SK-N-SH (cell line): ENCODE measurements at regions not wholly inside any gene's neighbourhood (a gene's known extent, or its start where the extent isn't known, plus 50 kb on each side); places are given as distances from the start of the nearest gene placed in this dataset.

Experiments
- CTCF ChIA-PET: fragments of 300-600, 350-600 bp; formaldehyde crosslinking; extraction: SDS; loops from one replicate; lab custom pipeline; 2021; lab: Yijun Ruan, JAX
- POLR2A ChIA-PET: fragments of 350-600 bp; sonication (Branson Sonifier 250); formaldehyde crosslinking; extraction: SDS; loops from one replicate; lab custom pipeline; 2020; ENCODE audit warnings: antibody characterized with exemption, inconsistent platforms; lab: Yijun Ruan, JAX
- DNase-seq: peaks from one replicate; pipeline ENCODE4 v3.0.0; 2012
- H2AFZ ChIP-seq: fragments of 200-600 bp; sonication (generic); 2 replicates; pipeline ENCODE4 v1.8.1; 2016; ENCODE audit warnings: antibody characterized with exemption, mild to moderate bottlenecking, low read depth
- H3F3A ChIP-seq: fragments of 200-600 bp; sonication (generic); replicated peaks from 2 replicates; pipeline ENCODE3; 2016; ENCODE audit warnings: antibody characterized with exemption, mild to moderate bottlenecking; ENCODE audit not compliant: insufficient read depth
- H3K27ac ChIP-seq, 2 experiments: fragments of 200-500 bp in 1 of 2; fragments of 200-600 bp in 1 of 2; sonication (Bioruptor generic) in 1 of 2; sonication (generic), shearing (Covaris generic) in 1 of 2; 2 replicates each; pipeline versions ENCODE4 v1.5.1 to v1.6.1; 2014 to 2016; ENCODE audit warnings: low read depth in 2 of 2, inconsistent platforms in 1 of 2, low read length in 1 of 2, mild to moderate bottlenecking in 1 of 2, mixed read lengths in 1 of 2
- H3K27me3 ChIP-seq: fragments of 200-600 bp; sonication (generic), shearing (Covaris generic); 2 replicates; pipeline ENCODE4 v1.6.1; 2016; ENCODE audit warnings: mixed run types; ENCODE audit not compliant: insufficient read depth
- H3K36me3 ChIP-seq, 2 experiments: fragments of 200-500 bp in 1 of 2; fragments of 200-600 bp in 1 of 2; sonication (Bioruptor generic) in 1 of 2; sonication (generic) in 1 of 2; replicated peaks in 1 of 2; 2 replicates each; pipeline versions ENCODE3 to v1.5.1; 2014 to 2016; ENCODE audit warnings: low read length in 1 of 2, mild to moderate bottlenecking in 1 of 2; ENCODE audit not compliant: insufficient read depth in 2 of 2, control insufficient read depth in 1 of 2
- H3K4me1 ChIP-seq, 2 experiments: fragments of 200-500 bp in 1 of 2; fragments of 200-600 bp in 1 of 2; sonication (Bioruptor generic) in 1 of 2; sonication (generic), shearing (Covaris generic) in 1 of 2; 2 replicates each; pipeline versions ENCODE4 v1.5.1 to v1.6.1; 2014 to 2016; ENCODE audit warnings: low read depth in 1 of 2, low read length in 1 of 2, mixed run types in 1 of 2; ENCODE audit not compliant: insufficient read depth in 2 of 2, control insufficient read depth in 1 of 2
- H3K4me2 ChIP-seq: fragments of 200-600 bp; sonication (generic), shearing (Covaris generic); 2 replicates; pipeline ENCODE4 v1.6.1; 2017; ENCODE audit warnings: mixed run types
- H3K4me3 ChIP-seq, 2 experiments: fragments of 200-500 bp in 1 of 2; fragments of 200-600 bp in 1 of 2; sonication (Bioruptor generic) in 1 of 2; sonication (generic), shearing (Covaris generic) in 1 of 2; 2 replicates each; pipeline versions ENCODE4 v1.5.1 to v1.8.1; 2014 to 2016; ENCODE audit warnings: low read depth in 2 of 2, inconsistent platforms in 1 of 2, low read length in 1 of 2, mild to moderate bottlenecking in 1 of 2, mixed read lengths in 1 of 2, moderate library complexity in 1 of 2
- H3K79me2 ChIP-seq: fragments of 200-600 bp; sonication (generic); 2 replicates; pipeline ENCODE4 v1.8.1; 2017; ENCODE audit warnings: mild to moderate bottlenecking; ENCODE audit not compliant: insufficient read depth
- H3K9ac ChIP-seq: fragments of 200-600 bp; sonication (generic); 2 replicates; pipeline ENCODE4 v1.6.1; 2017; ENCODE audit warnings: mixed run types
- H3K9me2 ChIP-seq: fragments of 200-600 bp; sonication (generic); 2 replicates; pipeline ENCODE4 v1.6.1; 2017; ENCODE audit warnings: mixed run types
- H3K9me3 ChIP-seq: fragments of 200-600 bp; sonication (generic); 2 replicates; pipeline ENCODE4 v1.6.1; 2017; ENCODE audit warnings: mixed run types, mild to moderate bottlenecking, moderate library complexity
- H4K20me1 ChIP-seq: fragments of 200-600 bp; sonication (generic); 2 replicates; pipeline ENCODE4 v1.6.1; 2017; ENCODE audit warnings: mild to moderate bottlenecking, mixed run types; ENCODE audit not compliant: insufficient read depth
- CHD2 ChIP-seq: fragments of 150-350 bp; IDR thresholded peaks from 2 replicates; pipeline ENCODE4 v1.6.1; 2018; ENCODE audit warnings: low read length; ENCODE audit not compliant: partially characterized antibody
- EP300 ChIP-seq, 2 experiments: IDR thresholded peaks; 2 replicates each; pipeline versions ENCODE4 v1.4.0 to v1.6.1; 2012; ENCODE audit warnings: borderline replicate concordance in 1 of 2, low read depth in 1 of 2, low read length in 1 of 2
- FOXJ3 ChIP-seq: sonication (generic); formaldehyde crosslinking; IDR thresholded peaks from 2 replicates; pipeline ENCODE4 v1.5.1; 2020; ENCODE audit warnings: mild to moderate bottlenecking, missing genetic modification reagents
- FOXM1 ChIP-seq: IDR thresholded peaks from 2 replicates; pipeline ENCODE4 v1.4.0; 2012; ENCODE audit warnings: low read depth, mild to moderate bottlenecking
- GATA2 ChIP-seq: sonication (generic); formaldehyde crosslinking; IDR thresholded peaks from 2 replicates; pipeline ENCODE4 v1.5.0; 2020; ENCODE audit warnings: mild to moderate bottlenecking, missing genetic modification reagents
- MXI1 ChIP-seq: IDR thresholded peaks from 2 replicates; pipeline ENCODE4 v1.6.1; 2012; ENCODE audit warnings: mild to moderate bottlenecking, low read depth, low read length, improper control_type of control experiment
- NRF1 ChIP-seq: IDR thresholded peaks from 2 replicates; pipeline ENCODE4 v1.6.1; 2012; ENCODE audit warnings: low read depth, mild to moderate bottlenecking, low read length
- POLR2AphosphoS5 ChIP-seq: IDR thresholded peaks from 2 replicates; pipeline ENCODE4 v1.6.1; 2012; ENCODE audit warnings: low read depth, low read length
- RAD21 ChIP-seq: IDR thresholded peaks from 2 replicates; pipeline ENCODE4 v1.6.1; 2012; ENCODE audit warnings: mild to moderate bottlenecking, low read length
- RCOR1 ChIP-seq: fragments of 150-350 bp; IDR thresholded peaks from 2 replicates; pipeline ENCODE4 v1.6.1; 2017; ENCODE audit warnings: antibody characterized with exemption, low read length
- REST ChIP-seq: IDR thresholded peaks from 2 replicates; pipeline ENCODE4 v1.6.1; 2012; ENCODE audit warnings: mild to moderate bottlenecking, low read depth, low read length, moderate library complexity
- RFX5 ChIP-seq: IDR thresholded peaks from 2 replicates; pipeline ENCODE4 v1.6.1; 2012; ENCODE audit warnings: mild to moderate bottlenecking, improper control_type of control experiment, low read length
- RXRA ChIP-seq: IDR thresholded peaks from 2 replicates; pipeline ENCODE4 v1.4.0; 2012; ENCODE audit warnings: low read depth, mild to moderate bottlenecking, borderline replicate concordance
- SIN3A ChIP-seq: IDR thresholded peaks from 2 replicates; pipeline ENCODE4 v1.6.1; 2012; ENCODE audit warnings: low read depth, mild to moderate bottlenecking, low read length, moderate library complexity, borderline replicate concordance
- SMC3 ChIP-seq: IDR thresholded peaks from 2 replicates; pipeline ENCODE4 v1.6.1; 2012; ENCODE audit warnings: low read depth, low read length, improper control_type of control experiment
- TCF12 ChIP-seq: IDR thresholded peaks from 2 replicates; pipeline ENCODE4 v1.4.0; 2012
- USF2 ChIP-seq: fragments of 150-350 bp; IDR thresholded peaks from 2 replicates; pipeline ENCODE4 v1.6.1; 2017; ENCODE audit warnings: antibody characterized with exemption, low read length, low read depth, borderline replicate concordance
- YY1 ChIP-seq: IDR thresholded peaks from 2 replicates; pipeline ENCODE4 v1.4.0; 2012; ENCODE audit warnings: low read depth, mild to moderate bottlenecking
- WGBS: methylation state at CpG from one replicate; pipeline ENCODE4 v1.1.6; 2017; ENCODE audit warnings: low lambda C conversion rate; 5-methylcytosine and 5-hydroxymethylcytosine counted together

GRCh38 chr11:123373754-123374621 lies 56.1 kb upstream of the GRAMD1B start:
- no peaks in the 10 kb centered on the region for H3K36me3 ChIP-seq
- no peaks in the 10 kb centered on the region for H4K20me1 ChIP-seq
- 80% methylated on average over 4 of the region's 4 CpGs for WGBS
- no peak for TF ChIP-seq REST
- no peak for TF ChIP-seq FOXJ3
- no peak for TF ChIP-seq POLR2AphosphoS5
- no peak for TF ChIP-seq RCOR1
- TF ChIP-seq TCF12 = no peak
- no peak for TF ChIP-seq FOXM1
- no peak for TF ChIP-seq CHD2
- no peak for TF ChIP-seq RAD21
- no peak for TF ChIP-seq SIN3A
- TF ChIP-seq YY1 = no peak
- no peak for TF ChIP-seq GATA2
- TF ChIP-seq MXI1 = no peak
- no peak for TF ChIP-seq NRF1
- TF ChIP-seq SMC3 = no peak
- no peak for TF ChIP-seq RFX5
- TF ChIP-seq RXRA = no peak
- TF ChIP-seq USF2 = no peak
- no peak for TF ChIP-seq EP300 (IDR thresholded peaks at IDR 0.05; ENCODE audit: borderline replicate concordance in 1 of 2, low read depth in 1 of 2, low read length in 1 of 2)
- ChIA-PET CTCF (interaction anchor here (1.1 to 1.6 kb wide), 2 partner anchors 16 to 33 kb away, joined by 3 to 5 read pairs; no protein-coding TSS in a partner anchor), POLR2A (no interaction called here)
- H3K4me3 ChIP-seq = no peak overlapping the region
- no peak overlapping the region for H2AFZ ChIP-seq
- peaks cover 0 to 21% of the 10 kb centered on the region in 2 experiments; a peak in 2 of 4 replicates for H3K4me1 ChIP-seq
- no peak overlapping the region for H3K27ac ChIP-seq
- no peaks in the 10 kb centered on the region for H3F3A ChIP-seq
- H3K79me2 ChIP-seq = no peaks in the 10 kb centered on the region
- DNase-seq = no peak
- no peak overlapping the region for H3K9ac ChIP-seq
- no peaks in the 10 kb centered on the region; the same call in 1 of the 2 replicates for H3K27me3 ChIP-seq
- no peak overlapping the region for H3K4me2 ChIP-seq
- H3K9me2 ChIP-seq = no peaks in the 10 kb centered on the region
- H3K9me3 ChIP-seq = no peaks in the 10 kb centered on the region
